Fibroblast of lung (primary cell): ENCODE measurements at regions not wholly inside any gene's neighbourhood (a gene's known extent, or its start where the extent isn't known, plus 50 kb on each side); places are given as distances from the start of the nearest gene placed in this dataset.

Source experiments
- EZH2 ChIP-seq: IDR thresholded peaks from 2 replicates; pipeline ENCODE4 v1.5.1; 2012; ENCODE audit warnings: low read length, control low read depth, mild to moderate bottlenecking; ENCODE audit errors: missing control alignments
- TF ChIP-seq, protein P1 (sequence below), 2 donors: IDR thresholded peaks in 1 of 2; conservative IDR thresholded peaks in 1 of 2; 1 replicate in 1 of 2; 2 replicates in 1 of 2; pipeline ENCODE4 v1.5.1; 2011 to 2012; ENCODE audit warnings: low read length in 2 of 2, control low read depth in 1 of 2, inconsistent platforms in 1 of 2, low read depth in 1 of 2, mild to moderate bottlenecking in 1 of 2

DNA sequence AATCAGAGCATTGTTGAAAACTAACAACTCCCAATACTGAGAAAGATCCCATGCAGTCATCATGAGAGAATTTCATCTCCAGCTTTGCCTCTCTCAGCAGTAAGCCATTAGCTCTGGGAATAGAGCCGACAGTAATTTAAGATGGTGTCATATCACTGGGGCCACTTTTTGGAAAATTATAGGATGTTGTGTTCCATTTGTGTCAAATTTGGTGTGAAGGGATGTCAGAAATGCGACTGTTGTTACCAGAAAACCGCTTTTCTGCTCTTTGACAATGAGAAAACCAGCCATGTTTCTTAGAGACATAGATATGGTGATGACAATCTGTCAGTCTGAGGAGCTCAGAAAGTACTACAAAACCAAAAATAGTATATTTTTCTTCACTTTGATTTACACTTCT, 106.3 kb upstream of the KHDRBS2 start:
- TF ChIP-seq, protein P1, sequence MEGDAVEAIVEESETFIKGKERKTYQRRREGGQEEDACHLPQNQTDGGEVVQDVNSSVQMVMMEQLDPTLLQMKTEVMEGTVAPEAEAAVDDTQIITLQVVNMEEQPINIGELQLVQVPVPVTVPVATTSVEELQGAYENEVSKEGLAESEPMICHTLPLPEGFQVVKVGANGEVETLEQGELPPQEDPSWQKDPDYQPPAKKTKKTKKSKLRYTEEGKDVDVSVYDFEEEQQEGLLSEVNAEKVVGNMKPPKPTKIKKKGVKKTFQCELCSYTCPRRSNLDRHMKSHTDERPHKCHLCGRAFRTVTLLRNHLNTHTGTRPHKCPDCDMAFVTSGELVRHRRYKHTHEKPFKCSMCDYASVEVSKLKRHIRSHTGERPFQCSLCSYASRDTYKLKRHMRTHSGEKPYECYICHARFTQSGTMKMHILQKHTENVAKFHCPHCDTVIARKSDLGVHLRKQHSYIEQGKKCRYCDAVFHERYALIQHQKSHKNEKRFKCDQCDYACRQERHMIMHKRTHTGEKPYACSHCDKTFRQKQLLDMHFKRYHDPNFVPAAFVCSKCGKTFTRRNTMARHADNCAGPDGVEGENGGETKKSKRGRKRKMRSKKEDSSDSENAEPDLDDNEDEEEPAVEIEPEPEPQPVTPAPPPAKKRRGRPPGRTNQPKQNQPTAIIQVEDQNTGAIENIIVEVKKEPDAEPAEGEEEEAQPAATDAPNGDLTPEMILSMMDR (conservative IDR thresholded peaks at IDR 0.05 in 1 of 2, IDR thresholded peaks at IDR 0.05 in 1 of 2; ENCODE audit: low read depth in 1 of 2, low read length in 2 of 2), result no peak
- TF ChIP-seq EZH2, result no peak
